Left ventricle myocardium inferior (tissue), 1 donor: ENCODE measurements at regions not wholly inside any gene's neighbourhood (a gene's known extent, or its start where the extent isn't known, plus 50 kb on each side); places are given as distances from the start of the nearest gene placed in this dataset.
A peak's percentile ranks its signal among the peaks of the same experiment; 100 is the strongest.

ENCODE experiments used
- DNase-seq: peaks from one replicate; pipeline ENCODE4 v3.0.0-alpha.2; 2020
- H3K27ac ChIP-seq: fragments of 200-600 bp; replicated peaks from 2 replicates; pipeline ENCODE4 v1.8.0; 2021
- H3K27me3 ChIP-seq: fragments of 200-600 bp; 2 replicates; pipeline ENCODE4 v1.8.0; 2021; ENCODE audit warnings: low read depth
- H3K36me3 ChIP-seq: fragments of 200-600 bp; 2 replicates; pipeline ENCODE4 v1.8.0; 2021
- H3K4me1 ChIP-seq: fragments of 200-600 bp; 2 replicates; pipeline ENCODE4 v1.8.0; 2021
- H3K4me3 ChIP-seq: fragments of 200-600 bp; 2 replicates; pipeline ENCODE4 v1.8.0; 2021; ENCODE audit warnings: mild to moderate bottlenecking, moderate library complexity
- H3K9me3 ChIP-seq: fragments of 200-600 bp; replicated peaks from 2 replicates; pipeline ENCODE4 v1.8.0; 2021
- CTCF ChIP-seq: fragments of 200-600 bp; IDR thresholded peaks from 2 replicates; pipeline ENCODE4 v1.8.0; 2021; ENCODE audit warnings: antibody characterized with exemption, mild to moderate bottlenecking, borderline replicate concordance
- intact Hi-C: fragments of 100-400 bp; cut with micrococcal nuclease; formaldehyde crosslinking; loops from one replicate; pipeline ENCODE4 v1.11.0; 2022
- donor health status: DM: no; HTN: yes; CAD: no; lungs with severe emphysema.

- intact Hi-C loops: no loop called here
- no peaks in the 10 kb centered on the region for H3K36me3 ChIP-seq
- DNase-seq: no peak
- no peak for TF ChIP-seq CTCF
- H3K4me1 ChIP-seq: peaks cover 35% of the 10 kb centered on the region
- no peaks in the 10 kb centered on the region for H3K27me3 ChIP-seq
- no peak overlapping the region for H3K4me3 ChIP-seq
- H3K27ac ChIP-seq: no peak overlapping the region
- H3K9me3 ChIP-seq: no peaks in the 10 kb centered on the region
Observed at GRCh38 chr4:13701937-13702446, 74.5 kb upstream of the BOD1L1 start.

- Histone ChIP-seq H3K9me3 (no peaks in the 10 kb centered on the region), H3K4me3 (no peak overlapping the region), H3K4me1 (peaks cover 35% of the 10 kb centered on the region), H3K27me3 (no peaks in the 10 kb centered on the region), H3K36me3 (no peaks in the 10 kb centered on the region), H3K27ac (no peak overlapping the region)
- no peak for TF ChIP-seq CTCF
- DNase-seq: no peak
- intact Hi-C loops: no loop called here
Observed at GRCh38 chr4:13703096-13703495, 75.6 kb upstream of the BOD1L1 start.

- Histone ChIP-seq H3K4me1 (peaks cover 35% of the 10 kb centered on the region), H3K9me3 (no peaks in the 10 kb centered on the region), H3K4me3 (no peak overlapping the region), H3K36me3 (no peaks in the 10 kb centered on the region), H3K27me3 (no peaks in the 10 kb centered on the region), H3K27ac (peak overlapping the region; percentile 87)
- intact Hi-C loops: no loop called here
- TF ChIP-seq CTCF: no peak
- DNase-seq: no peak
Observed at GRCh38 chr4:13704035-13704434, 76.5 kb upstream of the BOD1L1 start.

- Histone ChIP-seq H3K4me1 (peaks cover 35% of the 10 kb centered on the region), H3K4me3 (no peak overlapping the region), H3K27ac (peak overlapping the region; percentile 87), H3K27me3 (no peaks in the 10 kb centered on the region), H3K36me3 (no peaks in the 10 kb centered on the region), H3K9me3 (no peaks in the 10 kb centered on the region)
- DNase-seq: no peak
- no peak for TF ChIP-seq CTCF
- intact Hi-C loops: no loop called here
Observed at GRCh38 chr4:13704761-13705160, 77.2 kb upstream of the BOD1L1 start.

GRCh38 chr4:13705521-13706041 is 78.1 kb upstream of the BOD1L1 start:
- DNase-seq: peak; percentile 65
- H3K4me3 ChIP-seq: peak overlapping the region; percentile 40
- H3K36me3 ChIP-seq: no peaks in the 10 kb centered on the region
- H3K9me3 ChIP-seq: no peaks in the 10 kb centered on the region
- peaks cover 28% of the 10 kb centered on the region for H3K4me1 ChIP-seq
- intact Hi-C loops: no loop called here
- no peaks in the 10 kb centered on the region for H3K27me3 ChIP-seq
- peak overlapping the region; percentile 87 for H3K27ac ChIP-seq
- no peak for TF ChIP-seq CTCF
